HUES6 (cell line): ENCODE measurements at regions not wholly inside any gene's neighbourhood (a gene's known extent, or its start where the extent isn't known, plus 50 kb on each side); places are given as distances from the start of the nearest gene placed in this dataset.

ENCODE experiments used
- H3K27ac ChIP-seq: 2 replicates; pipeline ENCODE4 v1.7.0; 2013; ENCODE audit warnings: low read depth, mild to moderate bottlenecking, low read length, inconsistent platforms
- H3K27me3 ChIP-seq: 2 replicates; pipeline ENCODE4 v1.6.1; 2013; ENCODE audit warnings: low read length; ENCODE audit not compliant: control insufficient read depth, insufficient read depth
- H3K36me3 ChIP-seq: 2 replicates; pipeline ENCODE4 v1.6.1; 2013; ENCODE audit warnings: low read length; ENCODE audit not compliant: control insufficient read depth, insufficient read depth
- H3K4me1 ChIP-seq: 2 replicates; pipeline ENCODE4 v1.6.1; 2013; ENCODE audit warnings: low read length; ENCODE audit not compliant: control insufficient read depth, insufficient read depth
- H3K4me3 ChIP-seq: 2 replicates; pipeline ENCODE4 v1.5.1; 2013; ENCODE audit warnings: low read depth, low read length
- H3K9ac ChIP-seq: one replicate; pipeline ENCODE4 v1.6.1; 2013; ENCODE audit warnings: mild to moderate bottlenecking, low read length
- H3K9me3 ChIP-seq: 2 replicates; pipeline ENCODE4 v1.6.1; 2013; ENCODE audit warnings: low read depth, low read length; ENCODE audit not compliant: control insufficient read depth, insufficient read depth

DNA sequence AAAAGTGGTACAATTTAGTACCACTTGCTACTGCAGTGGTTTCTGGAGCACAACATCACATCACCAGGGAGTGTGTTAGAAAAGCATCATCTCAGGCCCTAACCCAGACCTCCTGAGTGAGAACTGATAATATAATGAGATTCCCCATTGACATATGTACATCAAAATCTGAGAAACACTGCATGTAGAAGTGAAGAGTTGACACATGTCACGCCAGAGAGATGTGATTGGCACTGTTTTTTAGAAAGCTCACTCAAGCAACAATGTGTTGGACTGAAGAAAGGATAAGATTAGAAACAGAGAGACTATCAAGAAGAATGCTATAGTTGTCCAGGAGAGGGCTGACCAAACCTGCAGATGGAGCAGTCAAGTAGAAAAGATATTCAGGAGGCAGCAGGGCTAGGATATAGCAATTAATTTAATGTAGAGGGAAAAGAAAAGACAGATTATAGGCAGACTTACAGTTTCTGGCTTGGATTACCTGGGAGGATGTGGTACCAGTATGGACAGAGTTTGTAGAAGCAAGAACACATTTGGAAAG lies 324.4 kb upstream of the ADAMTSL1 start:
- no peak overlapping the region for H3K27ac ChIP-seq
- no peak overlapping the region for H3K4me3 ChIP-seq
- no peaks in the 10 kb centered on the region for H3K9me3 ChIP-seq
- H3K27me3 ChIP-seq, result no peaks in the 10 kb centered on the region
- no peak overlapping the region for H3K9ac ChIP-seq
- H3K4me1 ChIP-seq, result no peaks in the 10 kb centered on the region; the same call in 1 of the 2 replicates
- H3K36me3 ChIP-seq, result no peaks in the 10 kb centered on the region

DNA sequence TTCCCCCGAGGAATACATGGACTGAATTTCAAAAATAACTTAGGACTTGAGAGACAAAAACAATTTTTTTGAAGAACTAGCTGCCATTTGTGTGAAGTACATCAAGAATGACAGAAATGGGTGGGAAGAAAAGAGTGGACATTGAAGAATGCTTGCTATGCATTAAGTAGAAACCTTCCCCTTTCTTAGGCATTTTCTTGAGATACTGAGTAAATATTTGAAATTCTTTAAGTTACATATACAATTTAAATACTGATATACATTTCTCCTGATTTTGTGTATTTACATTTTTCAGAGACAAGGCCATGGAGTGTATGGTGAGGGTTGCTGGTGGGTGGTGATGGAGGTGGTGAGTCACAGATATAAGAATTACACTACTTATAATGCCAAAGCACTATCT lies 319.3 kb upstream of the ADAMTSL1 start:
- Histone ChIP-seq H3K27ac (no peak overlapping the region), H3K4me1 (no peaks in the 10 kb centered on the region), H3K36me3 (no peaks in the 10 kb centered on the region), H3K4me3 (no peak overlapping the region), H3K27me3 (no peaks in the 10 kb centered on the region), H3K9ac (no peak overlapping the region), H3K9me3 (no peaks in the 10 kb centered on the region)

DNA sequence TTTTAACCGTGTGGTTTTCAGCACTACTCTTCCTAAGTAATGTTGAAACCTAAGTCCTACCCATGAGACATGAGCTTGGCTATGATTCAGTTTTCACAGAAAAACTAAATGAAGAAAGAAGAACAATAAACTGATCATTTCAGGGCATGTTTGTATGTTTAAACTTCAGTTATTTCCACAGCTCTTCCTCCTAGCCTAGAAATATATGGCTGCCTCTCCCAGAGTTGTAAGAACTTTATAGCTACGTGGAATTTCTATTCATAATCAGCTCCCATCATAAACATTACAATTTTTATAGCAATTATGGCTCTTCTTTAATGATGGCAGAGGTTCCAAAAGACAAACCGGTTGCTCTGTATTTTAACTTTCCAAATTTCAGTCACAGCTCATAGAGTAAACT lies 314.7 kb upstream of the ADAMTSL1 start:
- Histone ChIP-seq H3K9ac (no peak overlapping the region), H3K27ac (no peak overlapping the region), H3K36me3 (no peaks in the 10 kb centered on the region), H3K27me3 (no peaks in the 10 kb centered on the region), H3K4me3 (no peak overlapping the region), H3K9me3 (no peaks in the 10 kb centered on the region), H3K4me1 (no peaks in the 10 kb centered on the region)

DNA sequence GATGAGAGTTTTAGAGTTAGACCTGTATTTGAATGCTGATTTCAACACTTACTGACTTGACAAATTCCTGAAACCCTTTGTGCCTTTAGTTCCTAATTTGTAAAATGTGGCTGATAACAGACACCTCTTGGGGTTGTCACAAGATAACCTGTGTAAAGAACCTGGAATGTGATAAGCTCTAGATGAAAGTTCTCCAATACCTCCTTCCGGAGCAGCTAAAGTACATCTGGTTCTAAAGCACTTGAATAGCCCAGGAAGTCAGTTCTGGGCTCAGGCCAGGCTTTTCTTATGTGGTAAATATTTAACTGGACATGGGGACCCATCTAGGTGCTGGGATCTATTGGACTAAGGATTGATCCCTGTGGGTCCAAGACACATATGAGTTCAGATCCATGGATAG lies 310.8 kb upstream of the ADAMTSL1 start:
- Histone ChIP-seq H3K27me3 (no peaks in the 10 kb centered on the region), H3K4me3 (no peak overlapping the region), H3K9ac (no peak overlapping the region), H3K27ac (no peak overlapping the region), H3K9me3 (no peaks in the 10 kb centered on the region), H3K4me1 (no peaks in the 10 kb centered on the region), H3K36me3 (no peaks in the 10 kb centered on the region)

DNA sequence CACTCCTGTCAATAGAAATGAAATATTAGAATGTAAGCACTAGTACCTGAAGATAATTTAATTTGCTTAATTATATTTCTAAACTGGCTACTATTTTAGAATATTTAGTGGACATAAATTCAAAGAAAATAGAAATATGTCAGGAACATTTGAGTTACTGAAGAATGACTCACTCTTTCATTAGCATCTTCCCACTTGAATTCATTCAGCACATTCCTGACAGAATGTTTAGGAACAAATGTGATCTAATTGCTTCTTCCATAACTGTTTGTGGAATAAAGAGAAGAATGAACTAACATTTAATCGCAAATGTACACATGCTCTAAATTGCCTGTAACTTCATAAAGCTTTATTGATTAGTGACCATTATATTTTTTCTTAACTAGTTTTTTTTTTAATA lies 306.2 kb upstream of the ADAMTSL1 start:
- Histone ChIP-seq H3K27ac (no peak overlapping the region), H3K27me3 (no peaks in the 10 kb centered on the region), H3K4me3 (no peak overlapping the region), H3K4me1 (no peaks in the 10 kb centered on the region), H3K9ac (no peak overlapping the region), H3K9me3 (no peaks in the 10 kb centered on the region), H3K36me3 (no peaks in the 10 kb centered on the region)

- H3K9ac ChIP-seq, result no peak overlapping the region
- H3K27ac ChIP-seq, result no peak overlapping the region
- H3K9me3 ChIP-seq, result peaks cover 9% of the 10 kb centered on the region
- no peaks in the 10 kb centered on the region for H3K36me3 ChIP-seq
- no peak overlapping the region for H3K4me3 ChIP-seq
- no peaks in the 10 kb centered on the region for H3K4me1 ChIP-seq
- no peaks in the 10 kb centered on the region for H3K27me3 ChIP-seq
Observed at GRCh38 chr9:18173923-18174322, 300.0 kb upstream of the ADAMTSL1 start.

DNA sequence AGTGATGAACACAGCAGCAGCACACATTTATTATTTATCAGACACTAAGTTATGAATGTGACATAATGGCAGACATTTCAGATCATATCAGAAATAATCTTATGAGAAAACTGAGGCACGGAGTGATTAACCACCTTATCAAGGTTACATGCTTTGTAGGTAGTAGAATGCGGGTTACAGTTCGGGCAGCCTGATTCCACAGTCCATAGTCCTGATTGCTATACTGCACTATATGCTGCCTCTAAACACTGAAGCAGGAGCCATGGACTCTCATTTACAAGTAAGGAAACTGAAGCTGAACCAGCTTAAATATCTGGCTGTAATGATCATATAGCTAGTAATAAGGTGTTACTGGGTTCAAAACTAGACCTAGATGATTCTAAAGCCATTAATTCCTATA lies 291.3 kb upstream of the ADAMTSL1 start:
- Histone ChIP-seq H3K27me3 (no peaks in the 10 kb centered on the region), H3K9me3 (peaks cover 4% of the 10 kb centered on the region), H3K27ac (no peak overlapping the region), H3K4me3 (no peak overlapping the region), H3K9ac (no peak overlapping the region), H3K4me1 (peaks cover 3% of the 10 kb centered on the region; the same call in 1 of the 2 replicates), H3K36me3 (no peaks in the 10 kb centered on the region)

DNA sequence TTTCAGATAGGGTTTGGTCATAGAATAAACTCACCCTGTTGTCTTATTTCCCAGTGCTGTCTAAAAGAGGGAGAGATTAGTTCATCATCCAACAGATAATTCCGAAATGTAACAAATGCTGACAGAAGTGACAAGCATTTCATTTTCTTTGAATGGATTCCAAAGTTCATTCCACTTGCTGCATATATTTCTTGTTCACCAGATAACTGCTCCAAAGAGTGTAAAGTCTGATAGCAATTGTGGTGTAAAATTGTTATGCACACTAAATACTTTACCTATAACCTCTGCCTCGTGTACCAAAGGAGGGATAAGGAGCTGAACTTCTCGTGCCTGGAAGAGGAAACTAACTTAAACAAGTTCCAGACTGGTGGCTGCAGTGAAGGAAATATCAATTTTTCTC lies 290.0 kb upstream of the ADAMTSL1 start:
- no peaks in the 10 kb centered on the region for H3K9me3 ChIP-seq

DNA sequence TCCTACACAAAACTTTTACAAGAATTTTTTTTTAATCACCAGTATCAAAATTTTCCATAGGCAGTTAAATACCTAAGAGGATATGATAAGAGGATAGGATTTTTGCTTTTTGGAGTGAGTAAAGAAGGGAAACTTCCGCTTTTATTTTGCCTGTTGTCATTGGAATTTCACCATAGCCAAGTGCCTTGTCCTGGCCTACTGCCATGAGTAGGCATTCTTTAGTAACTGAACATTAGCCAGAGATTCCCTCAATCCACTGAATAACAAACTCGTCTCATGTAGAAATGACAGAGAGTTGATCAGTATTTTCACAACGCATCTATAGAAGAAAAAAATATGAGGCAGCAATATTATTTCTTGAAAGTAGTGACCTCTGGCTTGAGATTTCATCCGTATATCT lies 289.6 kb upstream of the ADAMTSL1 start:
- H3K36me3 ChIP-seq, result no peaks in the 10 kb centered on the region
- no peak overlapping the region for H3K9ac ChIP-seq
- H3K4me3 ChIP-seq, result no peak overlapping the region
- no peaks in the 10 kb centered on the region for H3K9me3 ChIP-seq
- H3K27me3 ChIP-seq, result no peaks in the 10 kb centered on the region
- peaks cover 3% of the 10 kb centered on the region; the same call in 1 of the 2 replicates for H3K4me1 ChIP-seq
- H3K27ac ChIP-seq, result no peak overlapping the region

More for the DNA sequence above, 290.0 kb upstream of the ADAMTSL1 start:
- H3K27me3 ChIP-seq, result no peaks in the 10 kb centered on the region
- H3K9ac ChIP-seq, result no peak overlapping the region
- H3K36me3 ChIP-seq, result no peaks in the 10 kb centered on the region
- peaks cover 3% of the 10 kb centered on the region; the same call in 1 of the 2 replicates for H3K4me1 ChIP-seq
- H3K4me3 ChIP-seq, result no peak overlapping the region
- H3K27ac ChIP-seq, result no peak overlapping the region

DNA sequence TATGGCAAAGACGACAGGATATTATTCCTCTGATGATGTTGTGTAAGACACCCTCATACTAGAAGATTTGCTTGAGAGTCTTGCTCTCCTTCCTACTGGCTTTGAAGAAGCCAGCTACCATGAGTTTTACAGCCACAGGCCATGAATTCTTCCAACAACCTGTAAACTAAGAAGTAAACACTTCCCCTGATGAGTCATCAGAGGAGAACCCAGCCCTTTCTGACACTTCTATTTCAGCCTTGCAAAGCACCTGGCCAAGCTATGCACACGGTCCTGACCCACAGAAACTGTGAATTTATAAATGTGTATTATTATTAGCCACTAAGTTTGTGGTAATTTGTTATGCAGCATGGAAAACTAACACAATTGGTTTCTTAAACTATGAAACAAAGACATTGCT lies 288.8 kb upstream of the ADAMTSL1 start:
- no peaks in the 10 kb centered on the region for H3K27me3 ChIP-seq
- peaks cover 3% of the 10 kb centered on the region; the same call in 1 of the 2 replicates for H3K4me1 ChIP-seq
- H3K9ac ChIP-seq, result no peak overlapping the region
- no peaks in the 10 kb centered on the region for H3K36me3 ChIP-seq
- no peak overlapping the region for H3K27ac ChIP-seq
- H3K9me3 ChIP-seq, result no peaks in the 10 kb centered on the region
- H3K4me3 ChIP-seq, result no peak overlapping the region

DNA sequence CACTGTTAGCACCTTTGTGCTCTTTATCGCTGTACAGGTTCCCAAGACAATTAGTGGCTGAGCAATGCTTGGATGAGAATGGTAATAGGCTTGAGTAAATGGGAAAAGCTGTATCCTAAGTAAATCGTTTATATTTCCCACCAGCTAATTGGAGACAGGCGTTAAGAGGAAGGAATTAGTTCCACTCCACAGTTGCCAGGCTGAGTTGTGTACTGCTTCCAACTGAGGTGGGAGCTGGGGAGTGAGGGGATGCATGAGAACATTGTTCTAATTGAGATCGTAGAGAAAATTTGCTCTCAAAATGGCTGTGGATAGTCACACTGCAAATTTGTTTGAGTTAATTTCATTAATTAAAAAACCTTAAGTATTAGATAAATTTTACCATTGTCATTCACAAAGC lies 285.0 kb upstream of the ADAMTSL1 start:
- Histone ChIP-seq H3K9me3 (no peaks in the 10 kb centered on the region), H3K4me3 (no peak overlapping the region), H3K27ac (no peak overlapping the region), H3K36me3 (no peaks in the 10 kb centered on the region), H3K9ac (no peak overlapping the region), H3K27me3 (no peaks in the 10 kb centered on the region), H3K4me1 (peaks cover 3% of the 10 kb centered on the region; the same call in 1 of the 2 replicates)
